ENCODE measurements at regions not wholly inside any gene's neighbourhood (a gene's known extent, or its start where the extent isn't known, plus 50 kb on each side); places are given as distances from the start of the nearest gene placed in this dataset.
"Not testable (repeated sequence)": the region's sequence is repeated elsewhere in the genome, so short reads cannot be mapped to it uniquely, and the experiment has no call there.

GRCh38 chr18:9022397-9023155 is 79.9 kb upstream of the NDUFV2 start:
- Histone ChIP-seq H3K4me1 (ENCODE audit: control insufficient read depth, insufficient read depth, low read depth, low read length) (peaks cover 3% of the 10 kb centered on the region), H4K8ac (ENCODE audit: low read length) (no peak overlapping the region), H2BK12ac (ENCODE audit: low read length in 2 of 2) (peak overlapping the region in 1 of 2 experiments; percentile 42), H3K36me3 (ENCODE audit: control insufficient read depth in 1 of 2, insufficient read depth in 2 of 2, low read depth in 1 of 2, low read length in 2 of 2) (no peaks in the 10 kb centered on the region), H3K4me2 (ENCODE audit: low read length, poor library complexity, severe bottlenecking) (no peak overlapping the region), H2BK120ac (ENCODE audit: low read depth, low read length) (no peak overlapping the region), H3K4ac (ENCODE audit: low read depth in 1 of 2, low read length in 2 of 2) (no peak overlapping the region), H2AK5ac (ENCODE audit: low read length, severe bottlenecking) (no peak overlapping the region), H3K9me3 (ENCODE audit: control insufficient read depth, low read length) (peaks cover 4% of the 10 kb centered on the region), H3K79me1 (replicated peaks; ENCODE audit: low read length, poor library complexity, severe bottlenecking) (no peaks in the 10 kb centered on the region), H3K4me3 (ENCODE audit: insufficient read depth in 1 of 2, low read depth in 1 of 2, low read length in 2 of 2) (no peak overlapping the region), H3K18ac (ENCODE audit: low read depth in 1 of 2, low read length in 2 of 2) (no peak overlapping the region), H2AFZ (ENCODE audit: low read depth, low read length) (no peak overlapping the region), H3K9ac (ENCODE audit: low read length) (peak overlapping the region; percentile 20), H3K14ac (ENCODE audit: low read length in 2 of 2) (no peak overlapping the region), H3K27ac (ENCODE audit: low read length, poor library complexity, severe bottlenecking) (no peak overlapping the region), H3K23ac (ENCODE audit: low read length in 2 of 2) (no peak overlapping the region), H4K91ac (ENCODE audit: low read length) (peak overlapping the region; percentile 76), H2BK15ac (ENCODE audit: low read depth, poor library complexity, severe bottlenecking) (no peak overlapping the region), H2BK5ac (ENCODE audit: low read depth, low read length, poor library complexity, severe bottlenecking) (no peak overlapping the region), H3K27me3 (ENCODE audit: control insufficient read depth in 1 of 2, insufficient read depth in 1 of 2, low read length in 2 of 2) (no peaks in the 10 kb centered on the region)
- 88% methylated on average over 5 of the region's 8 CpGs for WGBS
- no peak for DNase-seq

DNA sequence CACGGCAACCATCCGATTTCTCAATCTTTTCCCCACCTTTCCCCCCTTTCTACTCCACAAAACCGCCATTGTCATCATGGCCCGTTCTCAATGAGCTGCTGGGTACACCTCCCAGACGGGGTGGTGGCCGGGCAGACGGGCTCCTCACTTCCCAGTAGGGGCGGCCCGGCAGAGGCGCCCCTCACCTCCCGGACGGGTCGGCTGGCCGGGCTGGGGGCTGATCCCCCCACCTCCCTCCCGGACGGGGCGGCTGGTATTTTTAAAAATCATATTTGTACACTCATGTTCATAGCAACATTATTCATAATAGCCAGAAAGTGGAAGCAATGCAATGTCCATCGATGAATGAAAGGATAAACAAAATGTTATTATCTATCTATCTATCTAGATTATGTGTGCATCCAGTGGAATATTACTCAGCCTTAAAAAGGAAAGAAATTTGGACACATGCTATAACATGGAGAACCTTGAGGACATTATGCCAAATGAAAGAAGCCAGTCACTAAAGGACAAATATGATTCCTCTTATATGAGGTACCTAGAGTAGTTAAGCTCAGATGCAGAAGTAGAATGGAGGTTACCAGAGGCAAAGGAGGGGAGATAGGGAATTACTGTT is 78.4 kb upstream of the NDUFV2 start:
- H3K4me3 ChIP-seq (ENCODE audit: insufficient read depth in 1 of 2, low read depth in 1 of 2, low read length in 2 of 2); H4K91ac ChIP-seq (ENCODE audit: low read length); H2AK5ac ChIP-seq (ENCODE audit: low read length, severe bottlenecking); H3K79me1 ChIP-seq (replicated peaks; ENCODE audit: low read length, poor library complexity, severe bottlenecking); H2AFZ ChIP-seq (ENCODE audit: low read depth, low read length); H3K36me3 ChIP-seq (ENCODE audit: control insufficient read depth in 1 of 2, insufficient read depth in 2 of 2, low read depth in 1 of 2, low read length in 2 of 2); H3K4me2 ChIP-seq (ENCODE audit: low read length, poor library complexity, severe bottlenecking); H2BK5ac ChIP-seq (ENCODE audit: low read depth, low read length, poor library complexity, severe bottlenecking); H3K9me3 ChIP-seq (ENCODE audit: control insufficient read depth, low read length); H3K27ac ChIP-seq (ENCODE audit: low read length, poor library complexity, severe bottlenecking); H2BK120ac ChIP-seq (ENCODE audit: low read depth, low read length); H3K27me3 ChIP-seq (ENCODE audit: control insufficient read depth in 1 of 2, insufficient read depth in 1 of 2, low read length in 2 of 2); H3K14ac ChIP-seq (ENCODE audit: low read length in 2 of 2); H3K9ac ChIP-seq (ENCODE audit: low read length); H2BK12ac ChIP-seq (ENCODE audit: low read length in 2 of 2); H3K4ac ChIP-seq (ENCODE audit: low read depth in 1 of 2, low read length in 2 of 2); H3K18ac ChIP-seq (ENCODE audit: low read depth in 1 of 2, low read length in 2 of 2); H3K4me1 ChIP-seq (ENCODE audit: control insufficient read depth, insufficient read depth, low read depth, low read length); H3K23ac ChIP-seq (ENCODE audit: low read length in 2 of 2); DNase-seq; H4K8ac ChIP-seq (ENCODE audit: low read length); H2BK15ac ChIP-seq (ENCODE audit: low read depth, poor library complexity, severe bottlenecking): not testable (repeated sequence)
- WGBS = 100% methylated on average over 8 of the region's 18 CpGs

GRCh38 chr18:9025091-9025838 is 77.2 kb upstream of the NDUFV2 start:
- Histone ChIP-seq H2BK5ac (ENCODE audit: low read depth, low read length, poor library complexity, severe bottlenecking) (no peak overlapping the region), H2BK120ac (ENCODE audit: low read depth, low read length) (no peak overlapping the region), H3K9me3 (ENCODE audit: control insufficient read depth, low read length) (no peaks in the 10 kb centered on the region), H2AK5ac (ENCODE audit: low read length, severe bottlenecking) (no peak overlapping the region), H3K9ac (ENCODE audit: low read length) (no peak overlapping the region), H2AFZ (ENCODE audit: low read depth, low read length) (no peak overlapping the region), H3K79me1 (replicated peaks; ENCODE audit: low read length, poor library complexity, severe bottlenecking) (no peaks in the 10 kb centered on the region), H3K23ac (ENCODE audit: low read length in 2 of 2) (no peak overlapping the region), H3K36me3 (ENCODE audit: control insufficient read depth in 1 of 2, insufficient read depth in 2 of 2, low read depth in 1 of 2, low read length in 2 of 2) (no peaks in the 10 kb centered on the region), H4K8ac (ENCODE audit: low read length) (no peak overlapping the region), H3K18ac (ENCODE audit: low read depth in 1 of 2, low read length in 2 of 2) (no peak overlapping the region), H3K27ac (ENCODE audit: low read length, poor library complexity, severe bottlenecking) (no peak overlapping the region), H3K4ac (ENCODE audit: low read depth in 1 of 2, low read length in 2 of 2) (no peak overlapping the region), H3K14ac (ENCODE audit: low read length in 2 of 2) (no peak overlapping the region), H3K27me3 (ENCODE audit: control insufficient read depth in 1 of 2, insufficient read depth in 1 of 2, low read length in 2 of 2) (no peaks in the 10 kb centered on the region), H4K91ac (ENCODE audit: low read length) (no peak overlapping the region), H3K4me2 (ENCODE audit: low read length, poor library complexity, severe bottlenecking) (no peak overlapping the region), H3K4me3 (ENCODE audit: insufficient read depth in 1 of 2, low read depth in 1 of 2, low read length in 2 of 2) (no peak overlapping the region), H2BK15ac (ENCODE audit: low read depth, poor library complexity, severe bottlenecking) (no peak overlapping the region), H3K4me1 (ENCODE audit: control insufficient read depth, insufficient read depth, low read depth, low read length) (no peaks in the 10 kb centered on the region), H2BK12ac (ENCODE audit: low read length in 2 of 2) (no peak overlapping the region)
- WGBS = 36% methylated on average over 2 of the region's 4 CpGs
- no peak for DNase-seq

DNA sequence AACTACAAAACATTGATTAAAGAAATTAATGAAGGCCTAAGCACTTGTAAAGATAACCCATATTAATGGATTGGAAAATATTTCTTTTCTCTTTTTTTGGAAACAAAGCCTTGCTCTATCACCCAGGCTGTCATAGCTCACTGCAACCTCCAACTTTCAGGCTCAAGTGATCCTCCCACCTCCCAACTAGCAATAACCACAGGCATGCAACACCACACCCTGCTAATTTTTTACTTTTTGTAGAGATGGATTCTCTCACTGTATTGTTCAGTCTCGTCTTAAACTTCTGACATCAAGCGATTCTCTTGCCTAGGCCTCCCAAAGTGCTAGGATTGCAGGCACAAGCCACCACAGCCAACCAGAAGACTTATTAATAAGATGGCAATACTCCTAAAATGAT is 73.4 kb upstream of the NDUFV2 start:
- H3K27ac ChIP-seq (ENCODE audit: low read length, poor library complexity, severe bottlenecking) = no peak overlapping the region

More for the DNA sequence above, 73.4 kb upstream of the NDUFV2 start:
- Histone ChIP-seq H3K4me2 (ENCODE audit: low read length, poor library complexity, severe bottlenecking) (no peak overlapping the region), H2BK5ac (ENCODE audit: low read depth, low read length, poor library complexity, severe bottlenecking) (no peak overlapping the region), H4K91ac (ENCODE audit: low read length) (no peak overlapping the region), H3K9ac (ENCODE audit: low read length) (peak overlapping the region; percentile 19), H3K4me1 (ENCODE audit: control insufficient read depth, insufficient read depth, low read depth, low read length) (no peaks in the 10 kb centered on the region), H3K4me3 (ENCODE audit: insufficient read depth in 1 of 2, low read depth in 1 of 2, low read length in 2 of 2) (no peak overlapping the region), H2AK5ac (ENCODE audit: low read length, severe bottlenecking) (no peak overlapping the region), H4K8ac (ENCODE audit: low read length) (no peak overlapping the region), H2BK15ac (ENCODE audit: low read depth, poor library complexity, severe bottlenecking) (no peak overlapping the region), H3K79me1 (replicated peaks; ENCODE audit: low read length, poor library complexity, severe bottlenecking) (no peaks in the 10 kb centered on the region), H3K27me3 (ENCODE audit: control insufficient read depth in 1 of 2, insufficient read depth in 1 of 2, low read length in 2 of 2) (no peaks in the 10 kb centered on the region), H3K4ac (ENCODE audit: low read depth in 1 of 2, low read length in 2 of 2) (no peak overlapping the region), H2AFZ (ENCODE audit: low read depth, low read length) (no peak overlapping the region), H3K14ac (ENCODE audit: low read length in 2 of 2) (no peak overlapping the region), H3K36me3 (ENCODE audit: control insufficient read depth in 1 of 2, insufficient read depth in 2 of 2, low read depth in 1 of 2, low read length in 2 of 2) (no peaks in the 10 kb centered on the region), H3K9me3 (ENCODE audit: control insufficient read depth, low read length) (no peaks in the 10 kb centered on the region), H2BK120ac (ENCODE audit: low read depth, low read length) (no peak overlapping the region), H3K23ac (ENCODE audit: low read length in 2 of 2) (no peak overlapping the region), H3K18ac (ENCODE audit: low read depth in 1 of 2, low read length in 2 of 2) (no peak overlapping the region), H2BK12ac (ENCODE audit: low read length in 2 of 2) (no peak overlapping the region)
- DNase-seq = no peak
- WGBS = 95% methylated on average over 2 of the region's 2 CpGs
